PC-3 (cell line): ENCODE measurements at regions not wholly inside any gene's neighbourhood (a gene's known extent, or its start where the extent isn't known, plus 50 kb on each side); places are given as distances from the start of the nearest gene placed in this dataset.

Experiments
- ATAC-seq: fragments of 200-7000 bp; cut with Tn5 transposase; 2 replicates; pipeline ENCODE4 v1.9.1; 2020; ENCODE audit warnings: mild to moderate bottlenecking, moderate library complexity
- BruUV-seq: library from RNA; stranded (reverse); fragments of 400-500 nt; replicated peaks from 2 replicates; lab custom pipeline; 2021; lab: Mats Ljungman, UMichigan
- CTCF ChIA-PET: fragments of 300-600 bp; sonication (Branson Sonifier 250); formaldehyde crosslinking; loops from one replicate; lab custom pipeline; 2022; ENCODE audit warnings: antibody characterized with exemption; lab: Charles Lee
- POLR2A ChIA-PET: fragments of 300-600 bp; sonication (Branson Sonifier 250); formaldehyde crosslinking; loops from one replicate; lab custom pipeline; 2022; ENCODE audit warnings: antibody characterized with exemption; ENCODE audit not compliant: unreplicated experiment; lab: Charles Lee
- DNase-seq: peaks from one replicate; pipeline ENCODE4 v3.0.0-alpha.2; 2015
- H2AFZ ChIP-seq: fragments of 300-600 bp; sonication (generic); 2 replicates; pipeline ENCODE4 v1.6.0; 2016; ENCODE audit warnings: antibody characterized with exemption, low read length
- H3F3A ChIP-seq: fragments of 300-600 bp; sonication (generic); one replicate; pipeline ENCODE4 v1.6.0; 2017; ENCODE audit warnings: antibody characterized with exemption, low read length, control low read depth, mild to moderate bottlenecking; ENCODE audit not compliant: unreplicated experiment
- H3K27ac ChIP-seq: fragments of 300-600 bp; sonication (generic); 2 replicates; pipeline ENCODE4 v1.5.1; 2016; ENCODE audit warnings: mild to moderate bottlenecking, low read length
- H3K27me3 ChIP-seq: fragments of 300-600 bp; sonication (generic); 2 replicates; pipeline ENCODE4 v1.6.1; 2016; ENCODE audit warnings: low read length, mixed read lengths
- H3K36me3 ChIP-seq: fragments of 300-600 bp; sonication (generic); 2 replicates; pipeline ENCODE4 v1.6.1; 2016; ENCODE audit warnings: low read depth, mixed run types, low read length, mixed read lengths
- H3K4me1 ChIP-seq: fragments of 300-600 bp; sonication (generic); 2 replicates; pipeline ENCODE4 v1.5.1; 2016; ENCODE audit warnings: low read length; ENCODE audit not compliant: insufficient read depth
- H3K4me2 ChIP-seq: fragments of 300-600 bp; sonication (generic); 2 replicates; pipeline ENCODE4 v1.6.0; 2016; ENCODE audit warnings: low read length
- H3K4me3 ChIP-seq: fragments of 300-600 bp; sonication (generic); 2 replicates; pipeline ENCODE4 v1.5.1; 2016; ENCODE audit warnings: mild to moderate bottlenecking, low read length, mixed read lengths
- H3K79me2 ChIP-seq: fragments of 300-600 bp; sonication (generic); 2 replicates; pipeline ENCODE4 v1.6.1; 2017; ENCODE audit warnings: low read length, mixed read lengths
- H3K9ac ChIP-seq: fragments of 300-600 bp; sonication (generic); 2 replicates; pipeline ENCODE4 v1.6.0; 2016; ENCODE audit warnings: mild to moderate bottlenecking, low read length
- H3K9me2 ChIP-seq: fragments of 300-600 bp; sonication (generic); replicated peaks from 2 replicates; pipeline ENCODE4 v1.6.1; 2016; ENCODE audit warnings: mixed run types, low read length, mixed read lengths
- H3K9me3 ChIP-seq: fragments of 300-600 bp; sonication (generic); 2 replicates; pipeline ENCODE4 v1.6.1; 2016; ENCODE audit warnings: low read length, mixed read lengths
- H4K20me1 ChIP-seq: fragments of 300-600 bp; sonication (generic); 2 replicates; pipeline ENCODE4 v1.6.1; 2016; ENCODE audit warnings: low read length, mixed read lengths
- CTCF ChIP-seq: fragments of 300-600 bp; sonication (generic); conservative IDR thresholded peaks from 2 replicates; pipeline ENCODE4 v1.5.1; 2017; ENCODE audit warnings: antibody characterized with exemption, low read depth, mild to moderate bottlenecking, low read length
- EZH2 ChIP-seq: fragments of 300-600 bp; sonication (generic); IDR thresholded peaks from one replicate; pipeline ENCODE4 v1.6.1; 2017; ENCODE audit warnings: antibody characterized with exemption, mild to moderate bottlenecking, low read length; ENCODE audit not compliant: unreplicated experiment
- EZH2phosphoT487 ChIP-seq: fragments of 300-600 bp; sonication (generic); IDR thresholded peaks from 2 replicates; pipeline ENCODE4 v1.6.1; 2018; ENCODE audit warnings: mild to moderate bottlenecking, antibody characterized with exemption, low read length, borderline replicate concordance
- intact Hi-C: fragments of 100-400 bp; cut with micrococcal nuclease; formaldehyde crosslinking; loops from 2 replicates; pipeline ENCODE4 v1.9.0; 2023

DNA sequence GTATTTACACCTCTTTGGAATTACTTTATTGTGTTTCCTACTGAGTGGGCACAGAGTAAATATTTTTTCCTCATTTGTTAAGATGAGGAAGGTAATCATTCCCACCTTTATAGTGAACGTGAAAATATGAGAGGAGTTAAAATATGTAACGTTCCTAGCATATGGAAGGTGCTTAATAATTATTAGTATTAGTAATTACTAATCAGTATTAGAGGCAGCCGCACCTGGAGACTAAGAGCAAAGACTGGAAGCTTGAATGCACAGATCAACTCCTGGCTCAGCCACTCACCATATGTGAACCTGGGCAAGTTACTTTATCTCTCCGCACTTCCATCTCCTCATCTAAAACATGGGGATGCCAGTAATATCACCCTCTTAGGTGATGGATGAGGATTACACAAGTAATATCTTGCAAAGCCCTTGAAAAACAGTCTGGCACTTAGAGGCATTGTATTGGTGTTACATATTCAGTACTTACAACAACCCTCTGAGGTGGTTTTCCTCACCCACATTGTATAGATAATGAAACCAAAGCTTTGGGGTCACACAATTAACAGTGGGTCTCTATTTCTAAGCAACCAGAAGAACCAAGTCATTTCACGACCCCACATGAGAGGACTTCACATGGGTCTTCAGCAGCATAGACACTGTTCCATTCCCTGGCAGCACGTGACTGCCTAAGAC is 100.3 kb upstream of the KCTD1 start:
- Histone ChIP-seq H3K27me3 (no peaks in the 10 kb centered on the region), H3K9me2 (no peaks in the 10 kb centered on the region), H4K20me1 (no peaks in the 10 kb centered on the region), H3K4me2 (no peak overlapping the region), H3K79me2 (no peaks in the 10 kb centered on the region), H3K4me3 (no peak overlapping the region), H2AFZ (no peak overlapping the region; the same call in 1 of the 2 replicates), H3K36me3 (no peaks in the 10 kb centered on the region), H3K4me1 (no peaks in the 10 kb centered on the region), H3K9me3 (no peaks in the 10 kb centered on the region), H3F3A (no peaks in the 10 kb centered on the region), H3K9ac (no peak overlapping the region), H3K27ac (no peak overlapping the region)
- intact Hi-C loops: loop anchor here (1.0 kb wide), 1 partner anchor 27 kb away; no protein-coding TSS in a partner anchor
- ChIA-PET CTCF (interaction anchor here (0.6 kb wide), 1 partner anchor 9 kb away, joined by 3 read pairs; no protein-coding TSS in a partner anchor), POLR2A (no interaction called here)
- DNase-seq: no peak
- ATAC-seq: no peak
- no peak for TF ChIP-seq CTCF
- no peak for TF ChIP-seq EZH2phosphoT487
- no peak for TF ChIP-seq EZH2
- BruUV-seq: no TSS peak

- DNase-seq: peak; percentile 19
- ATAC-seq: no peak
- Histone ChIP-seq H3K9me2 (no peaks in the 10 kb centered on the region), H3K36me3 (no peaks in the 10 kb centered on the region), H3K4me3 (no peak overlapping the region), H3K27ac (no peak overlapping the region), H3K4me1 (no peaks in the 10 kb centered on the region), H3K9me3 (no peaks in the 10 kb centered on the region), H2AFZ (no peak overlapping the region), H3K9ac (no peak overlapping the region), H3K79me2 (no peaks in the 10 kb centered on the region), H3K4me2 (no peak overlapping the region), H4K20me1 (no peaks in the 10 kb centered on the region), H3F3A (no peaks in the 10 kb centered on the region), H3K27me3 (no peaks in the 10 kb centered on the region)
- TF ChIP-seq EZH2phosphoT487 (no peak), CTCF (no peak)
- no TSS peak for BruUV-seq
- intact Hi-C loops: no loop called here
- POLR2A ChIA-PET: no interaction called here
- CTCF ChIA-PET: no interaction called here
These were observed 98.5 kb upstream of the KCTD1 start for GRCh38 chr18:26646901-26647300.
